ENCODE measurements at regions not wholly inside any gene's neighbourhood (a gene's known extent, or its start where the extent isn't known, plus 50 kb on each side); places are given as distances from the start of the nearest gene placed in this dataset.

GRCh38 chr6:99739526-99739925 is 132.9 kb downstream of the PRDM13 start:
- peaks cover 16% of the 10 kb centered on the region for H3K27me3 Mint-ChIP-seq (ENCODE audit: low read depth)
- H3K4me1 Mint-ChIP-seq = no peaks in the 10 kb centered on the region
- no peak for DNase-seq (ENCODE audit: low spot score)
- H3K27ac Mint-ChIP-seq = no peak overlapping the region
- no peak overlapping the region for H3K4me3 Mint-ChIP-seq
- no peaks in the 10 kb centered on the region for H3K36me3 Mint-ChIP-seq
- no peaks in the 10 kb centered on the region for H3K9me3 Mint-ChIP-seq
- ChIA-PET POLR2A (no interaction called here), CTCF (interaction anchor here (1.0 kb wide), 1 partner anchor 151 kb away, joined by 3 read pairs; no protein-coding TSS in a partner anchor)
- ATAC-seq = no peak
- no peak for TF ChIP-seq FOXP1 (CRISPR knock-in tag; IDR thresholded peaks at IDR 0.05; ENCODE audit: borderline replicate concordance)

GRCh38 chr6:99741092-99741491 is 134.5 kb downstream of the PRDM13 start:
- no peak overlapping the region for H3K4me3 Mint-ChIP-seq
- no peaks in the 10 kb centered on the region for H3K4me1 Mint-ChIP-seq
- TF ChIP-seq ZNF425 (CRISPR knock-in tag; conservative IDR thresholded peaks at IDR 0.05) (no peak), ZNF263 (CRISPR knock-in tag; IDR thresholded peaks at IDR 0.05; ENCODE audit: low read depth) (no peak), TEAD4 (CRISPR knock-in tag; IDR thresholded peaks at IDR 0.05) (no peak), HMGA2 (CRISPR knock-in tag; IDR thresholded peaks at IDR 0.05) (peak; percentile 96)
- H3K27me3 Mint-ChIP-seq (ENCODE audit: low read depth) = peaks cover 14% of the 10 kb centered on the region
- DNase-seq (ENCODE audit: low spot score) = no peak
- H3K9me3 Mint-ChIP-seq = no peaks in the 10 kb centered on the region
- no peak overlapping the region for H3K27ac Mint-ChIP-seq
- POLR2A ChIA-PET = no interaction called here
- H3K36me3 Mint-ChIP-seq = no peaks in the 10 kb centered on the region
- no peak for ATAC-seq
- CTCF ChIA-PET = no interaction called here

- no peak overlapping the region for H3K27ac Mint-ChIP-seq
- DNase-seq (ENCODE audit: low spot score) (no peak), ATAC-seq (no peak)
- H3K4me3 Mint-ChIP-seq = no peak overlapping the region
- TF ChIP-seq IRF1 (CRISPR knock-in tag; IDR thresholded peaks at IDR 0.05) (no peak), TEAD1 (CRISPR knock-in tag; IDR thresholded peaks at IDR 0.05) (no peak), ATF3 (CRISPR knock-in tag; conservative IDR thresholded peaks at IDR 0.05) (no peak), ZMAT4 (CRISPR knock-in tag; IDR thresholded peaks at IDR 0.05) (no peak), STAT6 (CRISPR knock-in tag; conservative IDR thresholded peaks at IDR 0.05; ENCODE audit: low read depth) (no peak), ZNF232 (CRISPR knock-in tag; IDR thresholded peaks at IDR 0.05) (no peak), GABPB1 (CRISPR knock-in tag; IDR thresholded peaks at IDR 0.05) (no peak), SMAD3 (CRISPR knock-in tag; IDR thresholded peaks at IDR 0.05; ENCODE audit: borderline replicate concordance) (no peak), FOXP4 (CRISPR knock-in tag; IDR thresholded peaks at IDR 0.05) (no peak)
- no peaks in the 10 kb centered on the region for H3K4me1 Mint-ChIP-seq
- H3K27me3 Mint-ChIP-seq (ENCODE audit: low read depth) = peaks cover 17% of the 10 kb centered on the region
- no peaks in the 10 kb centered on the region for H3K9me3 Mint-ChIP-seq
- H3K36me3 Mint-ChIP-seq = no peaks in the 10 kb centered on the region
- POLR2A ChIA-PET = no interaction called here
- CTCF ChIA-PET = no interaction called here
Measured at GRCh38 chr6:99743647-99744046, 137.0 kb downstream of the PRDM13 start.
